GM12891 (cell line): ENCODE measurements at regions not wholly inside any gene's neighbourhood (a gene's known extent, or its start where the extent isn't known, plus 50 kb on each side); places are given as distances from the start of the nearest gene placed in this dataset.

ENCODE experiments used
- DNase-seq: peaks from one replicate; pipeline ENCODE4 v3.0.0; 2011; ENCODE audit warnings: low spot score; ENCODE audit not compliant: insufficient read length
- FAIRE-seq: peaks from 2 replicates; lab custom pipeline; 2011; peaks lifted over from hg19 to GRCh38; lab: Jason Lieb, UNC
- PAX5 ChIP-seq: IDR thresholded peaks from 2 replicates; pipeline ENCODE4 v1.6.1; 2011; ENCODE audit warnings: low read length, moderate library complexity, mild to moderate bottlenecking; ENCODE audit not compliant: insufficient read depth, severe bottlenecking
- POLR2A ChIP-seq: IDR thresholded peaks from 2 replicates; pipeline ENCODE4 v1.6.1; 2011; ENCODE audit warnings: low read depth, low read length, control low read depth
- POLR2AphosphoS5 ChIP-seq: IDR thresholded peaks from 2 replicates; pipeline ENCODE4 v1.6.1; 2011; ENCODE audit warnings: low read depth, low read length, control low read depth
- POU2F2 ChIP-seq: IDR thresholded peaks from 2 replicates; pipeline ENCODE4 v1.6.1; 2011; ENCODE audit warnings: low read depth, mild to moderate bottlenecking, control low read depth, low read length, moderate library complexity
- SPI1 ChIP-seq: IDR thresholded peaks from 2 replicates; pipeline ENCODE4 v1.6.1; 2011; ENCODE audit warnings: low read depth, low read length, control low read depth
- TAF1 ChIP-seq: IDR thresholded peaks from 2 replicates; pipeline ENCODE4 v1.6.1; 2011; ENCODE audit warnings: low read depth, low read length, control low read depth

DNA sequence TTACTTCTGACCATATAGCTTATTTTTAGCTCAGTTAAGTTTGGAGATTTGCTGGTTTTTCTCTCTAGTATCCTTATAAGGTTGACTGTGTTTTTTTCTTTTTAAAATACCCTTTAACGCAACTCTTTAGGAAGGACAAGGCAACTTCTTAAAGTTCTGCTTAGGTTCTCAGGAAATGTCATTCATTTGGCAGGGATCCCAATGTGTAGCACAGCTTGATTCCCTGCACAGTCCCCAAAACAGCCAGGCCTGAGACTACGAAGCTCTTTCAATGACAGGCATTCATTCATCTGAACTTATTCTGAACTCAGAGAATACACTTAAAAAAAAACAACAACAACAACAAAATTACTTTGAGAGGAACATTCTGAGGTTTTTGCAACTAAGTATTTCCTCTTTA is 1765.8 kb downstream of the PCDH7 start:
- no peak for DNase-seq
- no peak for FAIRE-seq
- TF ChIP-seq POU2F2 (no peak), SPI1 (no peak), PAX5 (no peak), TAF1 (no peak), POLR2A (no peak), POLR2AphosphoS5 (no peak)

DNA sequence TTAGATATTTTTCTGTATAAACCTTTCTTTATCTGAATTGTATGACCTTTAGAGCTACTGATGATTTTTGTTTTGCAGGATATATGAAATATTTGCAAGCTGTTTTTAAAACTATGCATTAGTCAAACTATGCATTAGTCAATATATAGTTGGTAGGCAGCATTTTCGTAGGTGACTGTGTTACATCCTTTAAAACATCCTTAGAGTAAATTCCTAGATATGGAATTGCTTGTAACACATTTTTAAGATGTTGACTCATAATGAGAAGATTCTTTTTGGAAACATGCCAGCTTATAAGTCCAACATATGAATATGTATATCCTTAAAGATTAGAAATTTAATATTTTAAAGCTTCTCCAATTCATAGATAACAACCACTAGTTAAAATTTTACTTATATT is 1768.5 kb downstream of the PCDH7 start:
- no peak for TF ChIP-seq TAF1
- no peak for TF ChIP-seq SPI1
- no peak for TF ChIP-seq PAX5
- TF ChIP-seq POLR2AphosphoS5, result no peak
- TF ChIP-seq POLR2A, result no peak
- TF ChIP-seq POU2F2, result no peak
- DNase-seq (no peak), FAIRE-seq (no peak)

DNA sequence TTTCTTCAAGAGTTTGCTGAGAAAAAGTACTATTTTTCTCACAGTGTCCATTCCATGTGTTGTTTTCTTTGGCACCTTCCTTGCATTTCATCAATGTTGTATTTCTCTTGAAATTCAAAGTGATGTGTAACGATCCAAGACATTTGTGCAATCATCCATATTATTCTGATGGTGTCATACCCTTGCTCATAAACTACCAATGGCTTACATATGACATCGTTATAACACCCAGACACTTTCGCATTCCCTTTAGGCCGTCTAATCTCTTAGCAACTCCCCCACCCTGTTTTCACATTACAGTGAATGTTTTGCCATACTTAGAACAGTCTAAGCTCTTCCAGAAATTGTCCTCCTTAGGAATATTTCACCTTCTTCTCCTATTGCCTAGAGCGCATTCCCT is 1779.0 kb downstream of the PCDH7 start:
- TF ChIP-seq SPI1 (no peak), TAF1 (no peak), PAX5 (no peak), POLR2A (no peak), POU2F2 (no peak), POLR2AphosphoS5 (no peak)
- no peak for FAIRE-seq
- no peak for DNase-seq

DNA sequence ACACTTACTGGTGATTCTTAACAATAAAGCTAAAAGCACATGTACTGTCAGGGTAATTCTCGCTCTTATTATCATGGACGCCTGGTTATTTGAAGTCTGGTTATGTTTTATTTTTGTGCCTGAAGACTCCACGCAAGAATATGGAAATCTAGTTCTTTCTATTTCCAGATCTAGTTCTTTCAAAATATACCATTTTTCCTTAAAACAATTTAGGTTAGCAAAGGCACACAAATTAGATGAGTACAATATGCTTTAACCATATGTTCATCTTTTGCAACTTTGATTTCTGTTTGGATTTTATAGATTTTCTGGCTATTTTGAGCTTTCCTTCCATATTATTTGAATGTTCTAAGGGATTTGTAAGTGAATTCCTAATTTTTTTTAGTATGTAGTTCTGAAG is 1783.1 kb downstream of the PCDH7 start:
- FAIRE-seq (no peak), DNase-seq (no peak)
- no peak for TF ChIP-seq TAF1
- no peak for TF ChIP-seq POLR2A
- no peak for TF ChIP-seq SPI1
- no peak for TF ChIP-seq PAX5
- no peak for TF ChIP-seq POU2F2
- TF ChIP-seq POLR2AphosphoS5, result no peak

DNA sequence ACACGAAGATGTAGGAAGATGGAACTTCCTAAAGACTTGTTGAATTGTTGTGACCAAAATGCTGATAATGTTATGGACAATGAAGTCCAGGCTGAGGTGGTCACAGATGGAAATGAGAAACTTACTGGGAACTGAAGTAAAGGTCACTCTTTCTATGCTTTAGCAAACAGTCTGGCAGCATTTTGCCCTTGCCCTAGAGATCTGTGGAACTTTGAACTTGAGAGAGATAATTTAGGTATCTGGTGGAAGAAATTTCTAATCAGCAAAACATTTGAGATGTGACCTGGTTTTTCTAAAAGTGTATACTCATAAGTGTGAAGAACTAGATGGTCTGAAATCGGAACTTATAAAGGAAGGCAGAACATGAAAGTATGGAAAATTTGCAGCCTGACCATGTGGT is 1785.9 kb downstream of the PCDH7 start:
- DNase-seq (no peak), FAIRE-seq (no peak)
- TF ChIP-seq TAF1 (no peak), PAX5 (no peak), POLR2A (no peak), SPI1 (no peak), POLR2AphosphoS5 (no peak), POU2F2 (no peak)

DNA sequence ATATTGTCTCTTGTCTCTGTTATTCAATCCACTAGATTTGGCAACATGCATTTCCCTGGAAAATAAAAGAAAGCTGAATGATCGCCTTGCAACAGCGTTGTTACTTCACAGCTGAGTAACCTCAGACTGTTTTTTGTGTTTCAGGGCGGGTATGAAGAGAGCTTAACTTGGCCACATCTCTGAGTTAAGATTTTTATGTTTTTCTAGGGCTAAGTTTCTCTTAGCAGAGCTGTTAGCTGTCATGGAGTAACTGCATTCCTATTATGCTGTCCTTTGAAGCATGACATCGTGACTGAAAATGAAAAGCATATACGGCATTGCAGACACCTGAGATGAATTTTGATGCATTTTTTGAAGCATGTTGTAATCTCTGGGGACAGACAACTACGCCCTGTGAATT is 1798.9 kb downstream of the PCDH7 start:
- FAIRE-seq (no peak), DNase-seq (no peak)
- TF ChIP-seq TAF1, result no peak
- TF ChIP-seq POU2F2, result no peak

DNA sequence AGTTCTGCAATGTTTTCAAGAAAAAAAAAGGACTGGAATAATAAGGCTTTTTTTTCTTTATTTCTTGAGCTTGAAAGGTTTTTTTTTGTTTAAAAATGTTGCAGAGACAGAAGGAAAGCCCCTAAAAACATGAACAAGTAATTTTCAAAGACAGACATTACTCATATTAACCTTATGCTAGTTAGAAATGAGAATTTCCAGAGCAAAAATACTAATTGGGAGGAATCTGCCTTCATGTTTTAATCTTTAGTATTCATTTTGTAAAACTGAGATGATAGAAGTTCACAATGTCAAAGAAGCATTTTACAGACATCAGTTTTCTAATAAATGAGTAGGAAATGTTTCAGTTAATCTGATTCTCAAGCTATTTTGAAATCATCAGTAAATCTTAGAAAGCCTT is 1805.3 kb downstream of the PCDH7 start:
- FAIRE-seq (no peak), DNase-seq (no peak)
- TF ChIP-seq POU2F2, result no peak
- no peak for TF ChIP-seq PAX5
- TF ChIP-seq SPI1, result no peak
- TF ChIP-seq POLR2AphosphoS5, result no peak
- TF ChIP-seq POLR2A, result no peak
- TF ChIP-seq TAF1, result no peak

DNA sequence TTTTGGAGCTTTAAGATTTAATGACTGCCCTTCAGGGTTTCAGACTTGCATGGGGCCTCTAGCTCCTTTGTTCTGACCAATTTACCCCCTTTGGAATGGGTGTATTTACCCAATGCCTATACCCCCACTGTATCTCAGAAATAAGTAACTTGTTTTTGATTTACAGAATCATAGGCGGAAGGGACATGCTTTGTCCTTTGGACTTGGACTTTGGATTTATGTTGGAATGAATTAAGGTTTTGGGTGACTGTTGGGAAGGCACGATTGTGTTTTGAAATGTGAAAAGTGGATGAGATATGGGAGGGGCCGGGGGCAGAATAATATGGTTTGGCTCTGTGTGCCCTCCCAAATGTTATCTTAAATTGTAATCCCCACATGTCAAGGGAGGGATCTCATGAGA is 1824.7 kb downstream of the PCDH7 start:
- TF ChIP-seq POLR2AphosphoS5 (no peak), POU2F2 (no peak), POLR2A (no peak), SPI1 (no peak), TAF1 (no peak), PAX5 (no peak)
- FAIRE-seq (no peak), DNase-seq (no peak)

DNA sequence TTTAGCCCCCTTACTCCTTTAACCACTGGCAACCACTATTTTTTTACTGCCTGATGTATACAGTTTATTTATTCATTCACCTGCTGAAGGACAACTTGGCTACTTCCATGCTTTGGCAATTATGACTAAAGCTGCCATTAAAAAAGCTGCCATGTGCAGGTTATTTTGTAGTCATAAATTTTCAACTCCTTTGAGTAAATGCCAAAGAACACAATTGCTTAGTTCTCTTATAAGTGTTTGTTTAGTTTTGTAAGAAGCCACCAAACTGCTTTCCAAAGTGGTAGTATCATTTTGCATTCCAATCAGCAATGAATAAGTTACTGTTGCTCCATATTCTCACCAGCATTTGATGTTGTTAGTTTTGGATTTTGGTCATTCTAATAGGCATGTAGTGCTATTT is 1831.8 kb downstream of the PCDH7 start:
- no peak for DNase-seq
- TF ChIP-seq PAX5, result no peak
- FAIRE-seq, result no peak

DNA sequence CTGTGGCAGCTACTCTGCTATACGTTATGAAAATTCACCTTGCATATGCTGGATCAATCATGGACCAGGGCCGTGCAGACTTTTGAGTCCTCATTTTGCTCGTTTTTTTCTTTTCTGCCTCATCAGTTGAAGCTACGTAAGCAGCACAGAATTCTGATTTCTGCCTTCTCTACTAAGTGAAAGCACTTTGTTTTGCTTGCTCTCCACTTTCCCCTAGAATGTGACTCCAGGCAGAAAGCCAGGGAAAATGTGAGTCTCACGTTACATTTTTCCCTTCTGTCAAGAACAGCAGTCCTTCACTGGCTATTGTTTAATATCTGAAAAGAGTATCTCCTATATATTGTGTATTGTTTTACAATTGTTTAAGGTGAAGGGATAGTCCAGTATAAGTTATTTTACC is 1840.1 kb downstream of the PCDH7 start:
- FAIRE-seq (no peak), DNase-seq (no peak)
- TF ChIP-seq POU2F2 (no peak), PAX5 (no peak), POLR2AphosphoS5 (no peak), POLR2A (no peak), SPI1 (no peak), TAF1 (no peak)

DNA sequence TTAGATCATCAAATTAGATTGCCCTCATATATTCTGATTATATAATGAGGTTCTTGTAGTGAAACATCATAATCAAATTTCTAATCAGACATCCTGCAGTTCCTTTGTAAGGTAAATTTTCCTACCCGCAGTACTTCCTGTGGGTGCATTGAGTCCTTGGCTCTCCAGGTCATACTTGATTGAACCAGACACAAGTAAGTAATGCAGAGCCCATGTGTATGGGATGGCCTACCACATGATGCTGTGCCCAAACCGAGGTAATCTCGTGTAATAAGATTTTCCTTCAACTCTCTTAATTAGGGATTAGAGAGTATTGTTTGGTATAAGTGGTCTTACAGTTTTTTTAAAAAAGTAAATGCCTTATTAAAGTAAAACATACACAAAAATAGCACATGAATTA is 1841.8 kb downstream of the PCDH7 start:
- DNase-seq (no peak), FAIRE-seq (no peak)
- no peak for TF ChIP-seq POU2F2
